Stomach (tissue), 8 donors: ENCODE measurements at regions not wholly inside any gene's neighbourhood (a gene's known extent, or its start where the extent isn't known, plus 50 kb on each side); places are given as distances from the start of the nearest gene placed in this dataset.

Experiments used
- DNase-seq, 2 donors: peaks; one replicate each; pipeline versions ENCODE4 v3.0.0 to v3.0.0-alpha.2; 2013 to 2019
- H3K27ac ChIP-seq, 5 donors: fragments of 200-600 bp in 4 of 5; sonication (generic) in 4 of 5; one replicate each; pipeline ENCODE4 v1.5.1; 2013 to 2019; ENCODE audit warnings: mild to moderate bottlenecking in 1 of 5, moderate library complexity in 1 of 5
- H3K27me3 ChIP-seq, 3 donors: fragments of 200-600 bp; sonication (generic); one replicate each; pipeline ENCODE4 v1.5.1; 2017 to 2019; ENCODE audit warnings: mixed run types in 1 of 3
- H3K36me3 ChIP-seq, 4 donors: fragments of 200-600 bp; sonication (generic); 1 replicate in 3 of 4; 2 replicates in 1 of 4; pipeline ENCODE4 v1.5.1; 2016 to 2019
- H3K4me1 ChIP-seq, 4 donors: fragments of 200-600 bp; sonication (generic); one replicate each; pipeline ENCODE4 v1.5.1; 2016 to 2019
- H3K4me3 ChIP-seq, 4 donors: fragments of 200-600 bp; sonication (generic) in 3 of 4; one replicate each; pipeline ENCODE4 v1.5.1; 2016 to 2019; ENCODE audit warnings: mild to moderate bottlenecking in 1 of 4
- H3K9me3 ChIP-seq, 4 donors: fragments of 200-600 bp; sonication (generic); one replicate each; pipeline ENCODE4 v1.5.1; 2016 to 2019
- CTCF ChIP-seq, 7 experiments: fragments of 450-650 bp in 4 of 7; fragments of 200-600 bp in 3 of 7; sonication (generic) in 3 of 7; IDR thresholded peaks; one replicate each; pipeline ENCODE4 v1.5.1; 2016 to 2019; ENCODE audit warnings: antibody characterized with exemption in 7 of 7, control low read depth in 2 of 7, mild to moderate bottlenecking in 1 of 7
- EP300 ChIP-seq: sonication (generic); formaldehyde crosslinking; IDR thresholded peaks from one replicate; pipeline ENCODE4 v1.6.1; 2017; ENCODE audit warnings: antibody characterized with exemption
- POLR2A ChIP-seq, 4 donors: fragments of 450-650 bp; IDR thresholded peaks; one replicate each; pipeline ENCODE4 v1.6.1; 2016; ENCODE audit warnings: antibody characterized with exemption in 4 of 4, control low read depth in 2 of 4, mild to moderate bottlenecking in 1 of 4, moderate library complexity in 1 of 4
- POLR2AphosphoS5 ChIP-seq, 3 donors: sonication (generic); formaldehyde crosslinking; IDR thresholded peaks; one replicate each; pipeline ENCODE4 v1.6.1; 2016; ENCODE audit warnings: antibody characterized with exemption in 3 of 3
- WGBS, 5 donors: extraction: QIAGEN DNeasy Blood & Tissue Kit in 3 of 5; methylation state at CpG; one replicate each; pipeline versions ENCODE4 v1.1.5 to v1.1.7; 2013 to 2018; 5-methylcytosine and 5-hydroxymethylcytosine counted together
- intact Hi-C: fragments of 100-400 bp; cut with DNase I; formaldehyde crosslinking; loops from one replicate; pipeline ENCODE4 v1.15.1; 2023; ENCODE audit warnings: low total_unique reads
- donor health status: healthy with polysubstance abuse.
- donor health status: Bipolar disorder and iron deficiency.
- donor health status: healthy.

- Histone ChIP-seq H3K4me1 (no peaks in the 10 kb centered on the region), H3K27ac (no peak overlapping the region), H3K9me3 (no peaks in the 10 kb centered on the region), H3K27me3 (no peaks in the 10 kb centered on the region), H3K36me3 (no peaks in the 10 kb centered on the region), H3K4me3 (no peak overlapping the region)
- intact Hi-C loops: no loop called here
- TF ChIP-seq POLR2A (IDR thresholded peaks at IDR 0.05) (no peak), CTCF (IDR thresholded peaks at IDR 0.05) (no peak), EP300 (no peak), POLR2AphosphoS5 (IDR thresholded peaks at IDR 0.05) (no peak)
- 92 to 95% (median 94%) methylated on average over 4 of the region's 4 CpGs for whole genome bisulfite sequencing, 5 donors
- no peak for DNase-seq
Observed at GRCh38 chr4:98784947-98785706, 126.7 kb upstream of the TSPAN5 start.

GRCh38 chr4:98781641-98782357 is 123.4 kb upstream of the TSPAN5 start:
- intact Hi-C loops: no loop called here
- TF ChIP-seq POLR2AphosphoS5 (IDR thresholded peaks at IDR 0.05) (no peak), POLR2A (IDR thresholded peaks at IDR 0.05) (no peak), CTCF (IDR thresholded peaks at IDR 0.05) (no peak), EP300 (no peak)
- H3K4me3 ChIP-seq: no peak overlapping the region
- H3K27ac ChIP-seq: no peak overlapping the region
- WGBS, 5 donors: 63 to 87% (median 79%) methylated on average over 5 of the region's 5 CpGs
- no peaks in the 10 kb centered on the region for H3K36me3 ChIP-seq
- H3K9me3 ChIP-seq: no peaks in the 10 kb centered on the region
- no peaks in the 10 kb centered on the region for H3K27me3 ChIP-seq
- no peak for DNase-seq
- H3K4me1 ChIP-seq: no peaks in the 10 kb centered on the region

- Histone ChIP-seq H3K27me3 (no peaks in the 10 kb centered on the region), H3K36me3 (no peaks in the 10 kb centered on the region), H3K4me1 (no peaks in the 10 kb centered on the region), H3K9me3 (no peaks in the 10 kb centered on the region), H3K4me3 (no peak overlapping the region), H3K27ac (no peak overlapping the region)
- 55 to 81% (median 77%) methylated on average over 3 of the region's 3 CpGs for WGBS, 5 donors
- intact Hi-C loops: no loop called here
- DNase-seq: no peak
- no peak for TF ChIP-seq EP300
- no peak for TF ChIP-seq POLR2A (IDR thresholded peaks at IDR 0.05)
- no peak for TF ChIP-seq CTCF (IDR thresholded peaks at IDR 0.05)
- TF ChIP-seq POLR2AphosphoS5 (IDR thresholded peaks at IDR 0.05): no peak
Observed at GRCh38 chr4:98780926-98781325, 122.5 kb upstream of the TSPAN5 start.

- 35 to 51% (median 39%) methylated on average over 3 of the region's 3 CpGs for WGBS, 5 donors
- Histone ChIP-seq H3K9me3 (no peaks in the 10 kb centered on the region), H3K4me1 (no peaks in the 10 kb centered on the region), H3K36me3 (no peaks in the 10 kb centered on the region), H3K27ac (no peak overlapping the region), H3K4me3 (no peak overlapping the region), H3K27me3 (no peaks in the 10 kb centered on the region)
- no peak for TF ChIP-seq POLR2A (IDR thresholded peaks at IDR 0.05)
- no peak for TF ChIP-seq EP300
- TF ChIP-seq CTCF (IDR thresholded peaks at IDR 0.05): no peak
- no peak for TF ChIP-seq POLR2AphosphoS5 (IDR thresholded peaks at IDR 0.05)
- intact Hi-C loops: no loop called here
- no peak for DNase-seq
Observed at GRCh38 chr4:98779088-98779487, 120.7 kb upstream of the TSPAN5 start.
